Astrocyte (in vitro differentiated cells and primary cell): ENCODE measurements at regions not wholly inside any gene's neighbourhood (a gene's known extent, or its start where the extent isn't known, plus 50 kb on each side); places are given as distances from the start of the nearest gene placed in this dataset.

Experiments used
- DNase-seq: peaks from one replicate; pipeline ENCODE4 v3.0.0-alpha.2; 2010; ENCODE audit warnings: low read depth
- FAIRE-seq: peaks from 2 replicates; lab custom pipeline; 2011; peaks lifted over from hg19 to GRCh38; lab: Jason Lieb, UNC
- H2AFZ ChIP-seq: 2 replicates; pipeline ENCODE4 v1.6.0; 2012; ENCODE audit warnings: low read depth, low read length, inconsistent platforms
- H3K27ac ChIP-seq: 2 replicates; pipeline ENCODE4 v1.5.1; 2011; ENCODE audit warnings: low read depth, low read length, inconsistent platforms
- H3K27me3 ChIP-seq: 2 replicates; pipeline ENCODE4 v1.6.0; 2011; ENCODE audit warnings: low read length, inconsistent platforms; ENCODE audit not compliant: insufficient read depth
- H3K36me3 ChIP-seq: 2 replicates; pipeline ENCODE4 v1.5.1; 2011; ENCODE audit warnings: low read length, inconsistent platforms; ENCODE audit not compliant: insufficient read depth
- H3K4me1 ChIP-seq: 2 replicates; pipeline ENCODE4 v1.5.1; 2011; ENCODE audit warnings: low read length, inconsistent platforms; ENCODE audit not compliant: insufficient read depth
- H3K4me2 ChIP-seq: 2 replicates; pipeline ENCODE4 v1.6.0; 2012; ENCODE audit warnings: low read length, inconsistent platforms
- H3K4me3 ChIP-seq: 2 replicates; pipeline ENCODE4 v1.5.1; 2011; ENCODE audit warnings: low read depth, mild to moderate bottlenecking, low read length, inconsistent platforms; ENCODE audit not compliant: insufficient read depth
- H3K79me2 ChIP-seq: 2 replicates; pipeline ENCODE4 v1.6.0; 2012; ENCODE audit warnings: mild to moderate bottlenecking, low read length, inconsistent platforms; ENCODE audit not compliant: insufficient read depth
- H3K9ac ChIP-seq: 2 replicates; pipeline ENCODE4 v1.6.0; 2012; ENCODE audit warnings: mild to moderate bottlenecking, low read length, inconsistent platforms
- H3K9me3 ChIP-seq: 2 replicates; pipeline ENCODE4 v1.5.1; 2012; ENCODE audit warnings: low read depth, mild to moderate bottlenecking, low read length, inconsistent platforms; ENCODE audit not compliant: insufficient read depth
- H4K20me1 ChIP-seq: 2 replicates; pipeline ENCODE4 v1.6.0; 2012; ENCODE audit warnings: low read length, inconsistent platforms; ENCODE audit not compliant: insufficient read depth
- H3K27ac Mint-ChIP-seq: one replicate; pipeline ENCODE4 v1.8.0; 2021; ENCODE audit warnings: mild to moderate bottlenecking, mixed read lengths; ENCODE audit not compliant: unreplicated experiment
- H3K27me3 Mint-ChIP-seq: one replicate; pipeline ENCODE4 v1.8.0; 2021; ENCODE audit warnings: low read depth, mixed read lengths; ENCODE audit not compliant: unreplicated experiment
- H3K36me3 Mint-ChIP-seq: one replicate; pipeline ENCODE4 v1.8.0; 2021; ENCODE audit warnings: low read depth, mixed read lengths; ENCODE audit not compliant: unreplicated experiment
- H3K4me1 Mint-ChIP-seq: one replicate; pipeline ENCODE4 v1.8.0; 2021; ENCODE audit warnings: low read depth, mixed read lengths; ENCODE audit not compliant: unreplicated experiment
- H3K4me3 Mint-ChIP-seq: one replicate; pipeline ENCODE4 v1.8.0; 2021; ENCODE audit warnings: mild to moderate bottlenecking, moderate library complexity, mixed read lengths; ENCODE audit not compliant: unreplicated experiment
- H3K9me3 Mint-ChIP-seq: one replicate; pipeline ENCODE4 v1.8.0; 2021; ENCODE audit warnings: mild to moderate bottlenecking, mixed read lengths; ENCODE audit not compliant: unreplicated experiment
- EZH2 ChIP-seq: IDR thresholded peaks from 2 replicates; pipeline ENCODE4 v1.6.1; 2012; ENCODE audit warnings: mild to moderate bottlenecking, low read length, inconsistent platforms; ENCODE audit not compliant: insufficient read depth
- TF ChIP-seq, protein P1 (sequence below): IDR thresholded peaks from 2 replicates; pipeline ENCODE4 v1.5.1; 2011; ENCODE audit warnings: low read depth, mild to moderate bottlenecking, inconsistent platforms, low read length, moderate library complexity; ENCODE audit not compliant: insufficient read depth

DNA sequence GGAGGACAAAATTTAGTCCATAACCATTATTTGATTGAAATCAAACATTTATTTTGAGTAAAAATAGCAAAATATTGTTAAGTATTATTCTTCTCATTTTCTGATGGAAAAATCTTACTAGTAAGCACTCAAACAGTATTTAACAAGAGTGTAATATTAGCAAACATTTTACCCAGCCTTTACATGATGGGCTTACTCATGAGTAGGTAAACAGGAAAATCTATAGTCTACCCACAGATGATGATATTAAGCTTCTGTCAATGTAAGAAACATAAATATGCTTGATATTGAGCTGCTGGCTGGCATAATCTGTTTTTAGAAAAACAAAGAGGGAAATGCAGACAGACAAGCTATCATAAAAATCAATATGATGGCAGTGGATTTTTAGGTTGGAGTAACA lies 418.5 kb upstream of the COX7C start:
- Histone ChIP-seq H3K9me3 (no peaks in the 10 kb centered on the region), H3K79me2 (no peaks in the 10 kb centered on the region), H3K27ac (no peak overlapping the region), H3K36me3 (no peaks in the 10 kb centered on the region), H4K20me1 (no peaks in the 10 kb centered on the region), H3K27me3 (no peaks in the 10 kb centered on the region), H3K4me3 (no peak overlapping the region), H3K4me2 (no peak overlapping the region), H3K4me1 (no peaks in the 10 kb centered on the region), H3K9ac (no peak overlapping the region), H2AFZ (no peak overlapping the region)
- Mint-ChIP-seq H3K4me1 (no peaks in the 10 kb centered on the region), H3K9me3 (no peaks in the 10 kb centered on the region), H3K36me3 (no peaks in the 10 kb centered on the region), H3K27me3 (peaks cover 1% of the 10 kb centered on the region), H3K4me3 (no peak overlapping the region), H3K27ac (no peak overlapping the region)
- no peak for FAIRE-seq
- DNase-seq = no peak
- no peak for TF ChIP-seq EZH2
- TF ChIP-seq, protein P1, sequence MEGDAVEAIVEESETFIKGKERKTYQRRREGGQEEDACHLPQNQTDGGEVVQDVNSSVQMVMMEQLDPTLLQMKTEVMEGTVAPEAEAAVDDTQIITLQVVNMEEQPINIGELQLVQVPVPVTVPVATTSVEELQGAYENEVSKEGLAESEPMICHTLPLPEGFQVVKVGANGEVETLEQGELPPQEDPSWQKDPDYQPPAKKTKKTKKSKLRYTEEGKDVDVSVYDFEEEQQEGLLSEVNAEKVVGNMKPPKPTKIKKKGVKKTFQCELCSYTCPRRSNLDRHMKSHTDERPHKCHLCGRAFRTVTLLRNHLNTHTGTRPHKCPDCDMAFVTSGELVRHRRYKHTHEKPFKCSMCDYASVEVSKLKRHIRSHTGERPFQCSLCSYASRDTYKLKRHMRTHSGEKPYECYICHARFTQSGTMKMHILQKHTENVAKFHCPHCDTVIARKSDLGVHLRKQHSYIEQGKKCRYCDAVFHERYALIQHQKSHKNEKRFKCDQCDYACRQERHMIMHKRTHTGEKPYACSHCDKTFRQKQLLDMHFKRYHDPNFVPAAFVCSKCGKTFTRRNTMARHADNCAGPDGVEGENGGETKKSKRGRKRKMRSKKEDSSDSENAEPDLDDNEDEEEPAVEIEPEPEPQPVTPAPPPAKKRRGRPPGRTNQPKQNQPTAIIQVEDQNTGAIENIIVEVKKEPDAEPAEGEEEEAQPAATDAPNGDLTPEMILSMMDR = no peak

DNA sequence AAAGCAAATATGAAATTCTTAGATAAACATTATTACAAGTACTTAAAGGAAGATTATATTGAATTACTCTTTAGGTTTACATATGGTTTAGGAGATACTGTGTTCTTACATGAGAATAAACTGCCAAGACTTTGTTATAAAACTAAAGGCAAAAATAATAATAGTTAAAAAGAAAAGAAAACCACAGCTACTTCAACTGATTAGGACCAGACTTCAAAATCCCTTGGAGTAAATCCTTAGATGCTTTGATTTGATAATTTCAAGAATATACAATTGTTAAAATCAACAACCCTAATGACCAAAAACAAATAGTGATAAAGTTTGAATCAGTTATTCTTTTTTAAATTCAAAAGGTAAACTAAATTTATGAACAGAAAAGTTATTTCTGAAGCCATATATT lies 389.6 kb upstream of the COX7C start:
- Mint-ChIP-seq H3K27me3 (no peaks in the 10 kb centered on the region), H3K27ac (no peak overlapping the region)
- no peaks in the 10 kb centered on the region for H4K20me1 ChIP-seq

DNA sequence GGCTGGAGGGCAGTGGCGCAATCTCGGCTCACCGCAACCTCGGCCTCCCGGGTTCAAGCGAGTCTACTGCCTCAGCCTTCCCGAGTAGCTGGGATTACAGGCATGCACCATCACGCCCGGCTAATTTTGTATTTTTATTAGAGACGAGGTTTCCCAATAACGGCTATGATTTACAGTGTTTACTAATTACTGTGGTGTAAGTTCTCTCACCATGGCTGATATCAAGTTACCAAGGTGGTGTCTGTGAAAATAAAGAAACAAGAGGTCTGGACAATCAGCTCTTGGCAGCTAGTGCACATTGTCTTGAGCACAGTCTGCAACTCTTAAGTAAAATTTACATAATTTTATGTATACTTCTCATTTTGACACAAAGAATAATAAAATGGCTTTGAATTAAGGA lies 385.5 kb upstream of the COX7C start:
- Mint-ChIP-seq H3K36me3 (no peaks in the 10 kb centered on the region), H3K27ac (no peak overlapping the region), H3K4me3 (no peak overlapping the region), H3K27me3 (no peaks in the 10 kb centered on the region), H3K9me3 (no peaks in the 10 kb centered on the region), H3K4me1 (no peaks in the 10 kb centered on the region)
- Histone ChIP-seq H3K27me3 (no peaks in the 10 kb centered on the region), H3K4me3 (no peak overlapping the region), H3K9me3 (no peaks in the 10 kb centered on the region), H4K20me1 (no peaks in the 10 kb centered on the region), H3K9ac (no peak overlapping the region), H3K79me2 (no peaks in the 10 kb centered on the region), H2AFZ (no peak overlapping the region), H3K4me1 (no peaks in the 10 kb centered on the region), H3K27ac (no peak overlapping the region), H3K36me3 (no peaks in the 10 kb centered on the region), H3K4me2 (no peak overlapping the region)
- no peak for FAIRE-seq
- no peak for DNase-seq
- no peak for TF ChIP-seq EZH2
- TF ChIP-seq, protein P1 = no peak

More for the DNA sequence above, 389.6 kb upstream of the COX7C start:
- no peaks in the 10 kb centered on the region for H3K4me1 ChIP-seq
- no peaks in the 10 kb centered on the region for H3K9me3 Mint-ChIP-seq
- H3K9ac ChIP-seq = no peak overlapping the region
- no peak overlapping the region for H2AFZ ChIP-seq
- FAIRE-seq = no peak
- H3K27ac ChIP-seq = no peak overlapping the region
- no peaks in the 10 kb centered on the region for H3K36me3 Mint-ChIP-seq
- no peak for TF ChIP-seq EZH2
- TF ChIP-seq, protein P1 = no peak
- H3K27me3 ChIP-seq = no peaks in the 10 kb centered on the region
- no peaks in the 10 kb centered on the region for H3K79me2 ChIP-seq
- H3K4me1 Mint-ChIP-seq = no peaks in the 10 kb centered on the region
- no peak overlapping the region for H3K4me3 Mint-ChIP-seq
- no peaks in the 10 kb centered on the region for H3K36me3 ChIP-seq
- H3K4me3 ChIP-seq = no peak overlapping the region
- no peak for DNase-seq
- peaks cover 2% of the 10 kb centered on the region for H3K9me3 ChIP-seq
- no peak overlapping the region for H3K4me2 ChIP-seq
